ENCODE measurements at regions not wholly inside any gene's neighbourhood (a gene's known extent, or its start where the extent isn't known, plus 50 kb on each side); places are given as distances from the start of the nearest gene placed in this dataset.

DNA sequence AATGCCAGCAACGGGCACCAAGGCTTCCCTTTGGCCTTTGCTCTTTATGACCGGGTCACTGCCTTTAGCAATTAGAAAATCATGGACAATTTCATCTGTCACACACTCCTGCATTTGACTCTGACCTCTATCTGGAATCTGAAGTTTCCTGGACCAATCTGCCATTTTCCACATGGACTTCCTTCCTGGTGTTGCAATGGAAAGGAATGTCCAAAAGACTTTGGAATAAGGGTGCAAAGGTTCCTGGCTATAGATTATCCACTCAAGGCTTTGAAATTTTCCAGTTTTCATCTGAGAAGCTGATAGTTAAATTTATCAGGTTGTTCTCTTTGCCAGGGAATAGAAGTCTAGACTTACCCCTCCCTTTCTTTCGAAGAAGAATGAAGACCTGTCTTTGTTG is 523.1 kb upstream of the ZNF462 start:
- no peak for DNase-seq

DNA sequence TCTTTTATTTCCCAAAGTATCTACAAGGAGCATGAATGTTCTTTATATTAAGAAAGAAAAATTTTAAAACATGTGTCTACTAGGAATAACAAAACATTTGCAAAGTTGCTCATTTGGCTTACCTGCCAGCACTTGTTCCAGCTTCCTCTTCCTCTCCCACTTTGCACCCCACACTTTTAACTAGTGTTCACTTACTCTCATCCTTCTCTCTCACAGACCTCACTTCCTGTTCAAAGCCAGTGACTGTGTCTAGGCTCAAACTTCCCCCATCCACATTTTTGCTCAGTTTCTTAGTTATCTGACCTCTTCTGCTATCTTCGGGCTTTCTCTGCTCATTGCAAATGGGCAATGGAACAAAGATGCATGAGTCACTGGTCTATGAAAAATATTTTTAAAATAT is 512.2 kb upstream of the ZNF462 start:
- DNase-seq, result no peak

DNA sequence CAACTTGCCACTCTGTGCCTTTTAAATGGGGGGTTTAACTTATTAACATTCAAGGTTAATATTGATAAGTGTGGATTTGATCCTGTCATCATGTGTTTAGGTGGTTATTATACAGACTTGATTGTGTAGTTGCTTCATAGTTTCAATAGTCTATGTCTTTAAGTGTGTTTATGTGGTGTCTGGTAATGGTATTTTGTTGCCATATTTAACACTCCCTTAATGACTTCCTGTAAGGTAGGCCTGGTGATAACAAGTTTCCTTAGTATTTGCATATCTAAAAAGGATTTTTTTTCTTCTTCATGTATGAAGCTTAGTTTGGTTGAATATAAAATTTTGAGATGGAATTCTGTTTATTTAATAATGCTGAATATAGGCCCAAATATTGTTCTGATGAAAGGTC is 506.0 kb upstream of the ZNF462 start:
- DNase-seq, result no peak

DNA sequence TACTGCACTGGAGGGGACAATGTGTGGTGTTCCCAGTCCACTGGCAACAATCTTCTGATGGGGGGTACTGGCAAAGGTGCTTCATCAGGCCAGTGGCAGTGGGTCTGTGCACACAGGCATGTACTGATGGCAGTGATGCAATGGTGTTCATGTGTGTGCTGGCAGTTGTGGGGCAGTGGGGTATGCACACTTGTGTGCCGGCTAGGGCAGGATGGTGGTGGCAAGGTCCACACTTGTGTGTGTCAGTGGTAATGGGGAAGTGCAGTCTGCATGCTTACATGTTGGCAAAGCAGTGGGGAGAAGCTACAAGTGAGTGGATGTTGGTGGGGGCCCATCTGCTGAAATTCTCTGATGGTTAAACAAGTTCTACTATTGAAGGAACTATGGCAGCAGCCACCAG is 504.6 kb upstream of the ZNF462 start:
- DNase-seq, result no peak

DNA sequence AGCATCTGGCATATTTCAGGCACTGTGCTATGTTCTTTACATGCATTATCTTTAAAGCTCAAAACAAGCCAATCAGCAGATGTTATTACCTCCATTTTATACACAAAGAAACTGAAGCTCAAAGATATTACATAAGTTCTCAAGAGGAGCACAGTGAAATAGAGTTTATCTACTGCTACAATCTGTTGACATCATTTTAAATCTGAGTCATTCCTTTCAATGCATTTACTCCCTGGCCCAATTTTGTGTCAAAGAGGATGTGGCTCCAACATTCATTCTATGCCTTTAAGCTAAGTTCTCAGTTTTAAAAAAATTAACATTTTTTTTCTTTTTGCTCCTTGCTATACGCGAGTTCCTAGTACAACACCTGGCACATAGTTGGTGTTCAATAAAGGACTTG is 486.3 kb upstream of the ZNF462 start:
- no peak for DNase-seq

DNA sequence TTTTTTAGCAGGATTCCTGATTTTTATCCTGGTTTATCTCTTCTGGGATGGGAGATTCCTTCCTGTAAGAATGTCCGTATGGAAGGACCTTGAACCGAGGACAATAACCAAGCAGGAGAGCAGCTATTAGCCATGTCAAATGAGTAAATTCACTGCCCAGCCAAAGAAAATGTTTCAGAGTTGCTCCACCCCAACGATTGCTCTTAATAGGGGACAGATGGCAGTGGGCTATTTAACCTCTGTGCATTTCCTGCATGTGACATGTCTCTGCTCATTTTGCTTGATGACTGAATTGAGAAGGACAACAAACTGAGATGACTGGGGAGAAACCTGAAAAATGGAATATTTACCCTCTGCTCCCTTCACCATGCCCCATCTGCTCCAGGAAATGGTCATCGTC is 479.9 kb upstream of the ZNF462 start:
- no peak for DNase-seq

DNA sequence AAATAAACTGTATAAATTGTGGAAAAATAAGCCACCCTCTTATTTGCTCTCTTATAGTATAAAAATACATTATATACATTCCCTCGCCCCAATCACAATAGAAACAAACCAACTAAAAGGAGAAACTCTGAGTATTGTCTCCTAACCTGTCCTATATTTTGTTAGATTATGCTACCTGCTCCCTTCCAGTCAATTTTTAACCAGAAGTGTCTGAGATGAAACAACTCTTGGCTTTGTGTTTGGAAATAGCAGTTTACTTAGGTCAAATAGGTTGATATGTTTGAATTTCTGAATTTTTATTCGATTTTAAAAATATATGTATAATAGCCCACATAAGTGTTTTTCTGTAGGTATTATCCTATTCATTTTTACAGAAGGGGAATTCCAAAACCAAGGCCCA is 475.0 kb upstream of the ZNF462 start:
- no peak for DNase-seq

DNA sequence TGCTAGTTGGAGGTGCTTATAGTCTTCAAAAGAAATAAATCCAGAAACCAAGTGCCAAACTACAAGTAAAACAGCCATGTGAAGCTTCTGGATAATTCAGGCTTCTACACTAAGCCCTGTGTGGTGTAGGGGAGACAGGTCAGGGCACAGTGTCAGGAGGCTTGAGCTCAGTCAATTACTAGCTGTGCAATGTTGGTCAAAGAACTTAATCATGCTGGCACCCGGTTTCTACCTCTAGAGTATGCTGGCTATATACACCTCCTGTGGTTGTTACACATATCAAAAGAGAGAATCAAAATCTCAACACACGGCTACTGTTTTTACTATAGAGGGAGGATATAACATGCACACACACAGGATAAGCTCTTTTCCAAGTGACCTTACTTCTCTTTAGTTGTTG is 469.7 kb upstream of the ZNF462 start:
- DNase-seq, result no peak

DNA sequence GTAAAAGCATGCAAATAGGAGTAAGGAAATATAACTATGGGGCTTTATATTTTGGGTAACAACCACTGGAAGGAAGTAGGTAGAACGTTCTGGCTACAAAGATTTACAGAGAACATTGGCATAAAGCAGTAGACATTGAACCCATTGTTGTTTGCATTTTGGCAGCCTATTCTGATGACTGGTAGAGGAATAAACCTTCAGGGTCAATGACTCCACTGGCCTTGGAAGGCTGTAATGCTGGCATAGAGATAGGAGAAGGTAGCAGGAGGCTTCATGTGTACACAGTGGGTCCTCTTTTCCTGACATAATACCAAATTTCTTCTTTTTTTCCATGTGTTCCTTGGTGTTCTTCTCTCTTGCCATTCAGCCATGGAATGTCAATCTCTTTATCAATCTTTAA is 462.8 kb upstream of the ZNF462 start:
- DNase-seq, result no peak

DNA sequence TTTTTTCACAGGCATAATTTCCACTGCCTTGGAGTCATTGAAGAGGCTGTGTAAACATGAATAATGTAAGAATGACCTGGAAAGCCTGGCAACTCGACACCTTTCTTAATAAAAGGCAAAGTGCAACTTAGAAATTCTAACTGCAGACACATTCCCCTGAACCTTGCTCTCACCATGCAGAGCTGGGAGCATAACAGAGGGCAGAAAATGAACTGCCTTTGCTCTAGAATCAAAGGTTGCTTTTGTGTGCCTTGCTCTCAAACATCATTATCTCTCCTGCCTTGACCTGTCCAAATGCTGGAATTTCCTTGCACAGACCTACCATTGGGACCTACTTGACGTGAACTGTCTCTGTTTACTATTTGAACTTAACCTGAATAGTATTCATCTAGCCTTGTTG is 462.0 kb upstream of the ZNF462 start:
- no peak for DNase-seq

DNA sequence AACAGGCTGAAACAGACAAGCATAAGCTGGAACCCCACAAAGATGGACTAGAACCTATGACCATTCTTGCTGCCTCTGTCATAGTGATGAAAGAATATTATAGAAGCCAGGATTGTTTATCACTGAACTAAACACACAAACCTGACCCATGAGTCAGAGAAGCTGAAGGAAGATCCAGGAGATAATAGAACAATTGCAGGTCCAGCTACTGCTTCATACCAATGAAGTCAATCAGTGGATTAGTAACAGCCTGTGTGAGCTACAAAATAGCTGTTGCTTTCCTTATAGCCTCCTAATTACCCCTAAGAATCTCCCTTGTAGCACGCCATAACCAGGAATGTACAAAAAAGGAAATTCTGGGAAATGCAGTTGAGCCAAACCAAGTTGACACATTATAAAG is 459.9 kb upstream of the ZNF462 start:
- DNase-seq, result no peak

DNA sequence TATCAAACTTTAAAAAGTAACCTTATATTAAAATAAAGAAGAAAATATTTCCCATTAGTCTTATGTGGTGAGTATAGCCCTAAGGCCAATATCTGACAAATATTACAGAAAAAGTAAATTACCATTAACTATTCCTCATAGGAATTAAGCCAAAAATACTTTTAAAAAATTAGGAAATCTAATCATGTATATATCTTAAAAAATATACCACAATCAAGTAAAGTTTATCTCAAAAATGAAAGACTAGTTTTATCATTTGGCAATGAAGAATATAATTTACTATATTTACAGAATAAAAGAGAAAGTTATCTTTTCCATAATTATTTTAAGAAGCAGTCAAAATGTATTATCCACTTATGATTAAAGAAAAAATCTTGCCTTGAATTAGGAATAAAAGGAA is 458.8 kb upstream of the ZNF462 start:
- no peak for DNase-seq

DNA sequence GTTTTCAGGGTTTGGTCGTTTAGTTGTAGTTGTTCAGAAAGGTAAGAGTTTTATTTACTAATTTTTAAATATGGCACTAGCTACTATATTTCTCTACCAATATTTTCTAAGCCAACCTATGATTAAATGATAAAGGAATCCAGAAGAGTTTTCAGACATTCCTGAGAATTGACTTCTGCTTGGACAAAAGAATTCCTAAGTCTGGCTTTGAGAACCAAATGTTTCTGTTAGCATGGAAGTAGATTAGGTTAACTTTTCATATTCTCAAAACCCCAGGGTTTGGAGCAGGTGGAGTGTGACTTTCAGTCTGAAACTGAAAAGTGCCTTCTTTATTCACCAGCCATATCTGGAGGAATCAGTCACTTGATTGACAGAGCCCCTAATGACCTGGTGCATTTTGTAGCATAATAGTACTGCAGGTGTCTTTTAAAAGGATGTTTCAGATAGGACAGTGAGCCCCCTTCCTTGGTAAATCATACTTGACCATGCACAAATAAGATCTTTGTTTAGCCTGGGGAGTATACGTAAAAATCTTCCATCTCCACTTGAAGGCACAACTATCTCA is 457.0 kb upstream of the ZNF462 start:
- DNase-seq, result no peak

DNA sequence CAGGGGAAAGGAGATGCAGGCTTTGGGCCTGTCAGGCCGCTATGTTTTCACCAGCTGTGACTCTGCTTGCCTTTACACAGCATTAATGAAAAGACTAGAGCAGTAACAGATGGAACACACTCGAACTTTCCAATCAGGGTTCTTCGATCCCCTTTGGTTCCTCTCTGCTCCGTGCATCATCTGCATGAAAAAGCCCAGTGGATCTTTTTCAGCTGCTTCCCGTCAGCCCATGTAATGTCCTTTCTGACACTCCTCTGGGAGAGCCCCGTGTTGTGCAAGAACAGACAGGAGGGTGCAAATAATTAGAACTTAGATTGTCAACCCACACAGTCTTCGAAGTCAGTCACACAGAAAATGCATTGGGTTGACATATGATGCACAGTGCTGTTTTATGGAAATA is 448.9 kb upstream of the ZNF462 start:
- no peak for DNase-seq

DNA sequence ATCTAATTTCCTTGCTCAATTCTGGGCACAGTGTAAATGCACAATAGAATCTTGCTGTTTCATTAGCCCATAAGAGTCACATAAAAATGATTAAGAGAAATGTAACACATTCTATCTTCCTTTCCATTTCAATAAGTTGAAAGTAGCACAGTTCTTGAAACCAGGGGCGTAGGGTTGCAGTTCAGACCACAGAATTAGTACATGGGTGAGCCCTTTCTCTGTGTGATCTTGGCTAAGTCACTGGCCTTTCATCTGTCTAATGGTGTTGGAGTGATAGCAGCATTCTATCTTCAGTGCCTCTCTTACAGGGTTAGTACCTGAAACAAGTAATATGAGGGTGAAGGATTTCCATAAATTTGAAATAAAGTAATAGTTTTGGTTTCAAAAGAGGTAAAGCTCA is 445.3 kb upstream of the ZNF462 start:
- no peak for DNase-seq

DNA sequence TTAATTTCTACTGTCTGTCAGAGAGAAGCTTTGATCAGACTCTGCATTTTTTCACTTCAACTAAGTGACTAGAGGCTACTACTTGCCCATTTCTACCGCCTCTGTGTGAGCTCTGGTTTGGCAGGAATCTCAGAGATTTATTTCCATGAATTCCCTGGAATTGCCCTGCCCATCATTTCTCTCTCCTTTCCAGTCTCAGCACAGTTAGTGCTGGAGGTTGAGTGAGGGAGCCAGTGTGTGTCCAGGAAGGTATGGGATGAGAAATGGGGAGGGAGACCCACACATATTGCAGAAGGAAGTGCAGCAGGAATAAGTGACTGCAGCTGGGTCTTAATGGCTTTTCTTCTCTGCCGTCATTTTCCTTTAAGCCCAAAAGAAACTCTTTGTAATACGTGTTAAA is 443.1 kb upstream of the ZNF462 start:
- DNase-seq, result no peak

DNA sequence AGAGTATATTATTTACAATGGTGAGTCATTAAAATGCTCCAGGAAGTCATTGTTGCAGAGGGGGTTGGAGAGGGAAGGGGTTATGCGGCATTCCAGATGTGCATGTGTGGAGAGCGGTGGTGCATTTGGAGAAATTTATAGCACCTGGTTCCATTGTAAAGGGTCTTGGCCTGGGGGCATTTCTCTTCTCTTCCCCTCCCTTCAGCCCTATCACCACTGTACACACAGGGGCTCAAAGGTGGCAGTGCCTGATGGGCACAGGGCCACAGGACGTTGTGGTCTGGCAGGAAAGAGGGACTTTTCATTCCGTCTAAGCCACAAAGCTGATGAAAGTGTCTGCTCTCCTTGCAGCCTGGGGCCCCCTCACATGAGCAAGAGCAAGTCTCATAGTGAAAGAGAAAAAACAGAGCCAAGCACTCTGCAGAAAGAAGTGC is 442.4 kb upstream of the ZNF462 start:
- peak in 1 of 5 donors; percentile 65 for DNase-seq

DNA sequence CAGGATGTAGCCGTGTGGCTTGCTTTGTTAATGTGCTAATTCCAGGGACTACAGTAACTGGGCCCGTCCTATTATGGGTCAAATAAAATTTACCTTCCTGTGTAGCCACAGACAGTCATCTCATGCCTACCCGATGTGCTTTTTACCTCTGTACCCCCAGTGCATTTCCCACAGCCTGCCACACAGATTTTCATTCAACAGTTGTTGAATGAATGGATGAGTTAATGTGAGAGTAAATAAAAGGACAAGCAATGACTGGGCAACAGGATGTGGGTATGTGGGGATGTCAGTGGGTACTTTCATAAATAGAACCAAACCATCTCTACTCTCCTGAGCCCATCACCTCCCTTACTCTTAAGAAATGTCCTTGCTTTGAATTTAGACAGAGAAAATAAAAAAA is 441.2 kb upstream of the ZNF462 start:
- peak in 1 of 5 donors; percentile 63 for DNase-seq

DNA sequence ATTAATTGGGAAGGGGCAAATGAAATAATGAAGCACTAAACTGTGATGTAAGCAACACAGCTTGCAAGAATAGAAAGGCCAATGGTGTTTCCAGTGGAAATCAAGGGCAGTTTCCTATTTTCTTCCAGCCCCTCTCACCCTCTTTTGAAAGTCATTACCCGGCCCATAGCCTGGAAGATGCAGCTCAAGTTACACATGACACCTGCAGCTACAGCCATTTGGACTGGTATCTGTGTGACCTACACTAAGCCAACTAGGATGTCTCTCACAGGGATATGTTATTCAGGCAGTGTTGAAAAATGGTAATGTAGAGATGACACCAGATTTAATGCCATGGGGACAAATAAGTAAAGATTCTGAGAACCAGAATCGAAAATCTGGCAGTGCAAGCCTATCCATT is 439.4 kb upstream of the ZNF462 start:
- DNase-seq, result no peak

DNA sequence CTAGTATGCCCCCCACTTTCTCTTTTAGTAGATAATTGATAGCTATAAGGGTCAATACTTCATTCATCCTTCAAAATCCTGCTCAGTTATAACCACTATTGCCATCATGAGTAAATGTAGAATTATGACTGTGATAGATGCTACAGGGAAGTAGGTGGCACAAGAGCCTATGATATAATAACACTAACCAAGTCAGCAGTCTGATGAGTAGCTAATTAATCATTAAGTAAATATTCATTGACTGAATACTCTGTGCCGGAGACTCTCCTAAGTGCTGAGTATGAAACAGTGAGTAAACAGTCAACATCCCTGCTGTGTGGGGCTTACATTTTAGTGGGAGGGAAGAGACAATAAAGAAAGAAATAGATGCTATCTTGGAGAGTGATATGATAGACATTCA is 430.3 kb upstream of the ZNF462 start:
- DNase-seq, result no peak

DNA sequence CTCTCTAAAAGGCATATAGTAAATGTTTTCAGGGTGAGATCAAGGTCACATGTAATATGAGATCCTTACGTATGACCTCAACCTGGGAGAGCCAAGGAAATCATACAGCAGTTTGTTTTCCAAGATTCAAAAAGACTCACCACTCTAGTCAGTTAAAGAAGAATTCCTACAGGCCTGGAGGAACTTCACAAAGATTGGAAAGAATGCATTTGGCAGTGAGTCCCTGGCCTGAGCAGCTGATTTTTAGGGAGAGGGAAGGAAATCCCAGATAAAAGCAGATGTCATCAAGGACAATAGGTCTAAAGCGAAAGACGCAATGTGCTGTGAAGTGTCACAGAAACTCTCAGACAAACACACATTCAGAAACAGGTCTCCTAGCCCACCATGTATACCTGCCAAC is 424.0 kb upstream of the ZNF462 start:
- DNase-seq, result no peak

DNA sequence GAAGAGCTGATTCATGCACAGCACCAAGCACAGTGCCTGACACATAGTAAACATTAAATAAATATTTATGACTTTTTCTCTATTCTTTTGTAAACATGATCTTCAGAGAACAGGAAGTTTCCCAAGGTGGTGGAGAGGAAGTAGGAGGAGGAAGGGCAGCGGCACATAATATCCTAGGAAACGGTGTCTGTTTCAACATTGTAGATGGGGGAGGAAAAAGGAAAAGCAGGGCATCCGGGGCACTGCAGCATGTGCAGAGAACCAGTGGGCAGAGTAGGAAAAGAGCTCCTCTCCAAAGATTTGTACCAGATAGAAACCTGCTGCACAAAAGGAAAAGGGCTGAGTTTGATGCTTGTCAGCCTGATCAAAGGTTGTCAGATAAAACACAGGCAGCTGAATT is 421.7 kb upstream of the ZNF462 start:
- DNase-seq, result no peak

DNA sequence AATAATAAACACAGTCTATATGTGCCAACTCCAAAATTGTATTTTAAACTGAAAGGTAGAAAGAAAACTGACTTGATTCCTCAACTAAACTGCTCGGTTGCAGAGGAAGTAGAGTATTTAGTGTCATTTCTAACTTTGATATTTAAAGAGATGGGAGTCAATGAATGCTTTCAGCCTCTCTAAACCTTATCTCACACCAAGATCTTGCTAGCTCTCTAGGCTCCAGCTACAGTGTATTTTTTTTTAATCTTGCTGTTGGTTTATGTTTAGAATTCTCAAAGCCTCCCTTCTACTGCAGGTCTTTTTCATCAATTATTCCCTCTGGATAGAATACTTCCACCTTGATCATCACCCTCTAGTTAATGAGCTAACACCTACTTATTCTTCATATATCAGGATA is 419.4 kb upstream of the ZNF462 start:
- no peak for DNase-seq

DNA sequence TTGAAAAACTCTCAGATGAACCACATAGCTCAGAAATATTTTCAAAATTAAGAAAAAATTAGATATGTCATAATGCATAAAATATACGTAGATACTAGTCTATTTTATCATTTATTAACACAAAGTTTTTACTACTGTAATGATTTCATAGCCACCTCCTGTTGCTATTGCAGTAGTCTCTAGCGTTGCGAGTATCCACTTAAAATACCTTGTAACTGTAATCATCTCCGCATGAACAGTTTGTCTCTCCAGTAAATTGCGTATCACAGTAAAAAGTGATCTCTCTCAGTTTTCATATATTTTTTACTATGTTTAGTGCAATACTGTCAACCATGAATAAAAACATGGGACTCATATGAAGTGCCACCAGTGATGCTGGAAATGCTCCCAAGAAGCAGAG is 417.9 kb upstream of the ZNF462 start:
- no peak for DNase-seq

DNA sequence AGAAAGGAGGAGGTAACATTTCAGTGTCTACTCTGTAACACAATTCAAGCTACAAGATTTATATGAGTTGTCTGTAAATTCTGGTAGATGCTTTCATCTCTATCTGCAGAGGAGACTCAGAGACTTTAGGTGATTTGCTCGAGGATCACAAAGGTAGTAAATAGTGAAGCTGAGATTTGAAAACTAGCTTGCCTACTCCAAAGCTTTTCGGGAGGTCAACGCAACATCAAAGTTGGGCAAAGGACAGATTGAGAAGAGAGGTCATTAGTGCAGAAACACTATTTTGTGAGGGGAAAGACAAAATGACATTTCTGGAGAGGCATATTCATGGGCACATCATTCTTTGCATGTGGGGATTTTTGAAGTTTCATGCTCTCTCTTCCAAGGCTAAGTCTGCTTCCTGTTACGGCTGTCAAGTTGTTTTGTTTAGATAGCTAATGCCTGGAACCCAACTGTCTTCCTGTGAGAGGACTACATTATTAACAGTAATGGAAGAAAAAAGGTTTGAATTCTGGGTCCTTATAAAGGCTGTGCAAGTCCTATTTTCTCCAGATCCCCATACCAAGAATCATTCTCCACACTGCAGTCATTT is 413.5 kb upstream of the ZNF462 start:
- DNase-seq, result no peak

DNA sequence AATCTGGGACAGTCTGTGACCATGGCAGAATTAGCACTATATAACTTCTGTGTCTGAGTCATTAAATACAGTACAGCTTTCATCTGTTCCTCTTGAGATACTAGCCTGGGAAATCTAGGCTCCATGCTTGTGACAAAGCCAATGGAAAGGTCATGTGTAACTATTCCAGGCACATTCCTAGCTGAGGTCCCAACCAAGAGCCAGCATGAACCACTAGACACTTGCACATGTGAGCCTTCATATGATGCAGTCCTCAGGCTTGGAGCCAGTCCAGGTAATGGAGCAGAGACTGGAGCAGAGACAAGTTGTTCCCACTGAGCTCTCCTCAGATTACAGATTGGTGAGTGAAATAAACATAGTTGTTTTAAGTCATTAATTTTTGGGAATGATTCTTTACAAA is 412.4 kb upstream of the ZNF462 start:
- no peak for DNase-seq

Data from T-helper 1 cell (primary cell).